Keratinocyte (primary cell): ENCODE measurements at regions not wholly inside any gene's neighbourhood (a gene's known extent, or its start where the extent isn't known, plus 50 kb on each side); places are given as distances from the start of the nearest gene placed in this dataset.

Experiments
- DNase-seq: peaks from one replicate; pipeline ENCODE4 v3.0.0-alpha.2; 2011; ENCODE audit warnings: low read depth, missing footprints, low spot score
- FAIRE-seq: peaks from 2 replicates; lab custom pipeline; 2011; peaks lifted over from hg19 to GRCh38; lab: Jason Lieb, UNC
- H2AFZ ChIP-seq: 2 replicates; pipeline ENCODE4 v1.6.0; 2012; ENCODE audit warnings: low read length, control low read depth, inconsistent platforms; ENCODE audit not compliant: control insufficient read depth
- H3K27ac ChIP-seq: 2 replicates; pipeline ENCODE4 v1.5.1; 2011; ENCODE audit warnings: low read length; ENCODE audit not compliant: control insufficient read depth, insufficient read depth
- H3K27me3 ChIP-seq: 3 replicates; pipeline ENCODE4 v1.6.0; 2011; ENCODE audit warnings: low read length; ENCODE audit not compliant: control insufficient read depth, insufficient read depth; ENCODE audit errors: extremely low read depth
- H3K36me3 ChIP-seq, 2 experiments: 2 replicates in 1 of 2; 3 replicates in 1 of 2; pipeline ENCODE4 v1.5.1; 2011; ENCODE audit warnings: low read length in 2 of 2, mild to moderate bottlenecking in 1 of 2; ENCODE audit not compliant: control insufficient read depth in 2 of 2, insufficient read depth in 2 of 2; ENCODE audit errors: extremely low read depth in 1 of 2
- H3K4me1 ChIP-seq: 3 replicates; pipeline ENCODE4 v1.5.1; 2011; ENCODE audit warnings: low read length; ENCODE audit not compliant: control insufficient read depth, insufficient read depth; ENCODE audit errors: extremely low read depth
- H3K4me2 ChIP-seq: 3 replicates; pipeline ENCODE4 v1.6.0; 2011; ENCODE audit warnings: low read depth, low read length; ENCODE audit not compliant: control insufficient read depth, insufficient read depth; ENCODE audit errors: extremely low read depth
- H3K4me3 ChIP-seq, 3 experiments: fragments of 200-600 bp in 1 of 3; sonication (generic) in 1 of 3; 2 replicates in 2 of 3; 3 replicates in 1 of 3; pipeline ENCODE4 v1.5.1; 2011 to 2016; ENCODE audit warnings: low read length in 3 of 3, mild to moderate bottlenecking in 3 of 3, control low read depth in 2 of 3, inconsistent platforms in 1 of 3, low read depth in 1 of 3, mixed read lengths in 1 of 3, mixed run types in 1 of 3, moderate library complexity in 1 of 3; ENCODE audit not compliant: control insufficient read depth in 2 of 3, insufficient read depth in 2 of 3; ENCODE audit errors: extremely low read depth in 1 of 3
- H3K79me2 ChIP-seq: 2 replicates; pipeline ENCODE4 v1.6.0; 2012; ENCODE audit warnings: low read length; ENCODE audit not compliant: control insufficient read depth, insufficient read depth
- H3K9ac ChIP-seq: 3 replicates; pipeline ENCODE4 v1.6.0; 2011; ENCODE audit warnings: low read length; ENCODE audit not compliant: control insufficient read depth, insufficient read depth; ENCODE audit errors: extremely low read depth
- H3K9me1 ChIP-seq: 3 replicates; pipeline ENCODE4 v1.6.0; 2011; ENCODE audit warnings: low read length; ENCODE audit not compliant: control insufficient read depth, insufficient read depth; ENCODE audit errors: extremely low read depth
- H3K9me3 ChIP-seq: 2 replicates; pipeline ENCODE4 v1.5.1; 2012; ENCODE audit warnings: low read depth, low read length; ENCODE audit not compliant: control insufficient read depth
- H4K20me1 ChIP-seq: 3 replicates; pipeline ENCODE4 v1.6.0; 2011; ENCODE audit warnings: low read length; ENCODE audit not compliant: control insufficient read depth, insufficient read depth; ENCODE audit errors: extremely low read depth
- CTCF ChIP-seq, 3 experiments: IDR thresholded peaks in 1 of 3; conservative IDR thresholded peaks in 1 of 3; optimal IDR thresholded peaks in 1 of 3; 2 replicates in 2 of 3; 3 replicates in 1 of 3; pipeline versions ENCODE3 to v1.5.1; 2011; ENCODE audit warnings: low read length in 3 of 3, mild to moderate bottlenecking in 3 of 3, moderate library complexity in 2 of 3, control low read depth in 1 of 3, inconsistent platforms in 1 of 3; ENCODE audit not compliant: insufficient read depth in 2 of 3; ENCODE audit errors: extremely low read depth in 1 of 3
- EZH2 ChIP-seq: IDR thresholded peaks from one replicate; pipeline ENCODE4 v1.6.1; 2012; ENCODE audit warnings: inconsistent platforms, mild to moderate bottlenecking, low read length, moderate library complexity
- dilution Hi-C: fragments of 300-500 bp; cut with MboI; formaldehyde crosslinking; loops from one replicate; pipeline ENCODE4 v1.7.0; 2020; ENCODE audit warnings: low sequenced_read_pairs; ENCODE audit not compliant: extremely low pct_ligation_motif_present

GRCh38 chr5:86452251-86452650, 165.5 kb upstream of the COX7C start:
- H3K4me1 ChIP-seq = no peaks in the 10 kb centered on the region
- H3K9ac ChIP-seq = no peak overlapping the region
- H3K9me1 ChIP-seq = no peaks in the 10 kb centered on the region
- no peak overlapping the region for H3K4me3 ChIP-seq
- no peaks in the 10 kb centered on the region for H3K79me2 ChIP-seq
- no peak overlapping the region for H3K27ac ChIP-seq
- dilution Hi-C loops = no loop called here
- no peak for DNase-seq
- no peaks in the 10 kb centered on the region for H3K36me3 ChIP-seq
- no peak overlapping the region for H2AFZ ChIP-seq
- TF ChIP-seq CTCF (optimal IDR thresholded peaks at IDR 0.05 in 1 of 3, IDR thresholded peaks at IDR 0.05 in 1 of 3, conservative IDR thresholded peaks at IDR 0.05 in 1 of 3; ENCODE audit: extremely low read depth in 1 of 3, insufficient read depth in 2 of 3, low read length in 3 of 3) (no peak), EZH2 (no peak)
- no peak for FAIRE-seq
- H3K4me2 ChIP-seq = no peak overlapping the region
- no peaks in the 10 kb centered on the region for H3K9me3 ChIP-seq
- H3K27me3 ChIP-seq = no peaks in the 10 kb centered on the region
- no peaks in the 10 kb centered on the region for H4K20me1 ChIP-seq

GRCh38 chr5:86460519-86460918, 157.2 kb upstream of the COX7C start:
- dilution Hi-C loops = no loop called here
- H3K4me3 ChIP-seq = no peak overlapping the region
- FAIRE-seq = no peak

More at GRCh38 chr5:86460519-86460918, 157.2 kb upstream of the COX7C start:
- no peak overlapping the region for H3K27ac ChIP-seq
- no peaks in the 10 kb centered on the region for H3K79me2 ChIP-seq
- H3K9me3 ChIP-seq = peaks cover 2% of the 10 kb centered on the region
- H2AFZ ChIP-seq = no peak overlapping the region
- no peaks in the 10 kb centered on the region for H4K20me1 ChIP-seq
- H3K9me1 ChIP-seq = no peaks in the 10 kb centered on the region
- no peaks in the 10 kb centered on the region for H3K27me3 ChIP-seq
- TF ChIP-seq CTCF (optimal IDR thresholded peaks at IDR 0.05 in 1 of 3, IDR thresholded peaks at IDR 0.05 in 1 of 3, conservative IDR thresholded peaks at IDR 0.05 in 1 of 3; ENCODE audit: extremely low read depth in 1 of 3, insufficient read depth in 2 of 3, low read length in 3 of 3) = no peak
- TF ChIP-seq EZH2 = no peak
- H3K4me1 ChIP-seq = no peaks in the 10 kb centered on the region
- DNase-seq = no peak
- no peaks in the 10 kb centered on the region for H3K36me3 ChIP-seq
- H3K4me2 ChIP-seq = no peak overlapping the region
- no peak overlapping the region for H3K9ac ChIP-seq
